ENCODE measurements at regions not wholly inside any gene's neighbourhood (a gene's known extent, or its start where the extent isn't known, plus 50 kb on each side); places are given as distances from the start of the nearest gene placed in this dataset.

GRCh38 chr5:51024263-51024662, 357.8 kb downstream of the PARP8 start:
- TF ChIP-seq ETV6 (conservative IDR thresholded peaks at IDR 0.05 in 1 of 2, IDR thresholded peaks at IDR 0.05 in 1 of 2; ENCODE audit: borderline replicate concordance in 1 of 2, low read depth in 1 of 2) (no peak), CTCF (IDR thresholded peaks at IDR 0.05 in 2 of 3, conservative IDR thresholded peaks at IDR 0.05 in 1 of 3; ENCODE audit: control insufficient read depth in 2 of 3, extremely low read depth in 1 of 3, insufficient read depth in 1 of 3, low read depth in 3 of 3, low read length in 3 of 3) (no peak), RFX5 (IDR thresholded peaks at IDR 0.05; ENCODE audit: low read depth, low read length) (no peak), MYB (IDR thresholded peaks at IDR 0.05; ENCODE audit: borderline replicate concordance, low read depth, low read length) (no peak), EZH2 (IDR thresholded peaks at IDR 0.05; ENCODE audit: borderline replicate concordance, control insufficient read depth, low read depth, low read length) (no peak), EP300 (IDR thresholded peaks at IDR 0.05; ENCODE audit: borderline replicate concordance in 1 of 2, control insufficient read depth in 1 of 2, low read depth in 2 of 2, low read length in 2 of 2) (no peak), CUX1 (IDR thresholded peaks at IDR 0.05; ENCODE audit: insufficient replicate concordance, low read depth, low read length) (no peak)

Measured in GM12878 (cell line).